H9 (cell line): ENCODE measurements at regions not wholly inside any gene's neighbourhood (a gene's known extent, or its start where the extent isn't known, plus 50 kb on each side); places are given as distances from the start of the nearest gene placed in this dataset.

Experiments used
- DNase-seq: peaks from one replicate; pipeline ENCODE4 v3.0.0-alpha.2; 2017
- H2AFZ ChIP-seq: one replicate; pipeline ENCODE4 v1.6.1; 2013; ENCODE audit warnings: mild to moderate bottlenecking, low read length, control low read depth, moderate library complexity
- H2AK5ac ChIP-seq: 2 replicates; pipeline ENCODE4 v1.6.1; 2013; ENCODE audit warnings: low read length, control low read depth, mixed read lengths; ENCODE audit not compliant: insufficient read length
- H2BK120ac ChIP-seq: one replicate; pipeline ENCODE4 v1.6.1; 2013; ENCODE audit warnings: low read depth, mild to moderate bottlenecking, low read length, control low read depth, inconsistent platforms; ENCODE audit not compliant: poor library complexity, severe bottlenecking
- H2BK12ac ChIP-seq: 2 replicates; pipeline ENCODE4 v1.6.1; 2013; ENCODE audit warnings: low read length, control low read depth, mixed read lengths, low read depth; ENCODE audit not compliant: insufficient read length
- H2BK15ac ChIP-seq: 2 replicates; pipeline ENCODE4 v1.6.1; 2013; ENCODE audit warnings: low read depth, low read length, control low read depth
- H2BK20ac ChIP-seq: one replicate; pipeline ENCODE4 v1.6.1; 2013; ENCODE audit warnings: low read depth, mild to moderate bottlenecking, low read length, control low read depth, inconsistent platforms; ENCODE audit not compliant: poor library complexity, severe bottlenecking
- H2BK5ac ChIP-seq: 2 replicates; pipeline ENCODE4 v1.6.1; 2013; ENCODE audit warnings: low read length, control low read depth, mixed read lengths; ENCODE audit not compliant: insufficient read length
- H3K14ac ChIP-seq: 2 replicates; pipeline ENCODE4 v1.6.1; 2013; ENCODE audit warnings: low read length, control low read depth; ENCODE audit not compliant: insufficient read depth
- H3K18ac ChIP-seq: 2 replicates; pipeline ENCODE4 v1.6.1; 2013; ENCODE audit warnings: low read depth, mild to moderate bottlenecking, mixed read lengths, low read length, control low read depth; ENCODE audit not compliant: insufficient read length
- H3K23ac ChIP-seq: 2 replicates; pipeline ENCODE4 v1.6.1; 2013; ENCODE audit warnings: low read length, control low read depth, mixed read lengths, low read depth; ENCODE audit not compliant: insufficient read length
- H3K23me2 ChIP-seq: 2 replicates; pipeline ENCODE4 v1.6.1; 2013; ENCODE audit warnings: low read depth, mild to moderate bottlenecking, mixed read lengths, low read length, control low read depth; ENCODE audit not compliant: insufficient read length, poor library complexity, severe bottlenecking
- H3K27ac ChIP-seq: 2 replicates; pipeline ENCODE4 v1.5.1; 2013; ENCODE audit warnings: low read length, control low read depth, mixed read lengths, low read depth; ENCODE audit not compliant: insufficient read length
- H3K27me3 ChIP-seq: 2 replicates; pipeline ENCODE4 v1.6.1; 2013; ENCODE audit warnings: low read length, control low read depth, inconsistent platforms; ENCODE audit not compliant: insufficient read depth
- H3K4ac ChIP-seq: 2 replicates; pipeline ENCODE4 v1.6.1; 2013; ENCODE audit warnings: low read depth, mild to moderate bottlenecking, control low read depth, inconsistent platforms, low read length, moderate library complexity
- H3K4me1 ChIP-seq: 2 replicates; pipeline ENCODE4 v1.6.1; 2013; ENCODE audit warnings: low read length, control low read depth, inconsistent platforms; ENCODE audit not compliant: insufficient read depth
- H3K4me2 ChIP-seq: 2 replicates; pipeline ENCODE4 v1.6.1; 2013; ENCODE audit warnings: low read length, control low read depth, mixed read lengths; ENCODE audit not compliant: insufficient read length, insufficient read depth
- H3K56ac ChIP-seq: 2 replicates; pipeline ENCODE4 v1.6.1; 2013; ENCODE audit warnings: low read depth, mild to moderate bottlenecking, mixed read lengths, low read length, control low read depth; ENCODE audit not compliant: insufficient read length
- H3K79me1 ChIP-seq: 2 replicates; pipeline ENCODE4 v1.6.1; 2013; ENCODE audit warnings: low read depth, mild to moderate bottlenecking, moderate library complexity, low read length, control low read depth, inconsistent platforms; ENCODE audit not compliant: insufficient read depth, poor library complexity, severe bottlenecking
- H3K79me2 ChIP-seq: 2 replicates; pipeline ENCODE4 v1.6.1; 2013; ENCODE audit warnings: low read length, control low read depth, inconsistent platforms; ENCODE audit not compliant: insufficient read depth
- H3K9ac ChIP-seq: 2 replicates; pipeline ENCODE4 v1.6.1; 2013; ENCODE audit warnings: low read length, control low read depth, mixed read lengths; ENCODE audit not compliant: insufficient read length; ENCODE audit errors: extremely low read depth
- H3K9me3 ChIP-seq: one replicate; pipeline ENCODE4 v1.6.1; 2013; ENCODE audit warnings: low read depth, low read length, inconsistent platforms; ENCODE audit not compliant: control insufficient read depth
- H3T11ph ChIP-seq: one replicate; pipeline ENCODE4 v1.6.1; 2013; ENCODE audit warnings: mild to moderate bottlenecking, low read length, control low read depth, inconsistent platforms
- H4K20me1 ChIP-seq: one replicate; pipeline ENCODE4 v1.6.1; 2013; ENCODE audit not compliant: control insufficient read depth, insufficient read length, insufficient read depth
- H4K5ac ChIP-seq: 2 replicates; pipeline ENCODE4 v1.6.1; 2013; ENCODE audit warnings: low read depth, mild to moderate bottlenecking, mixed read lengths, low read length, control low read depth; ENCODE audit not compliant: insufficient read length
- H4K8ac ChIP-seq: replicated peaks from 2 replicates; pipeline ENCODE4 v1.6.1; 2013; ENCODE audit warnings: low read length, control low read depth, mixed read lengths, low read depth; ENCODE audit not compliant: insufficient read length
- H4K91ac ChIP-seq: 2 replicates; pipeline ENCODE4 v1.6.1; 2013; ENCODE audit warnings: low read depth, mild to moderate bottlenecking, moderate library complexity, mixed read lengths, low read length, control low read depth; ENCODE audit not compliant: insufficient read length
- H3K27ac Mint-ChIP-seq, 3 experiments: 2 replicates in 2 of 3; 3 replicates in 1 of 3; pipeline ENCODE4 v1.8.0; 2020 to 2021; ENCODE audit warnings: mixed read lengths in 3 of 3, mild to moderate bottlenecking in 1 of 3, moderate library complexity in 1 of 3
- H3K27me3 Mint-ChIP-seq: 2 replicates; pipeline ENCODE4 v1.8.0; 2021; ENCODE audit warnings: low read depth, mild to moderate bottlenecking, moderate library complexity, mixed read lengths
- H3K36me3 Mint-ChIP-seq, 3 experiments: 2 replicates in 2 of 3; 3 replicates in 1 of 3; pipeline ENCODE4 v1.8.0; 2020 to 2021; ENCODE audit warnings: low read depth in 3 of 3, mixed read lengths in 3 of 3; ENCODE audit not compliant: insufficient read depth in 1 of 3
- H3K4me1 Mint-ChIP-seq, 2 experiments: 2 replicates each; pipeline ENCODE4 v1.8.0; 2020; ENCODE audit warnings: mixed read lengths in 2 of 2
- H3K4me3 Mint-ChIP-seq, 2 experiments: 2 replicates in 1 of 2; 3 replicates in 1 of 2; pipeline ENCODE4 v1.8.0; 2020 to 2021; ENCODE audit warnings: mild to moderate bottlenecking in 2 of 2, mixed read lengths in 2 of 2, moderate library complexity in 1 of 2
- H3K9me3 Mint-ChIP-seq, 2 experiments: 2 replicates in 1 of 2; 3 replicates in 1 of 2; pipeline ENCODE4 v1.8.0; 2020; ENCODE audit warnings: mild to moderate bottlenecking in 2 of 2, mixed read lengths in 2 of 2, moderate library complexity in 1 of 2
- WGBS: extraction: QIAGEN DNeasy Blood & Tissue Kit; methylation state at CpG from one replicate; pipeline ENCODE4 v1.1.7; 2013; ENCODE audit warnings: missing lambda C conversion rate, low lambda C conversion rate, mixed read lengths; ENCODE audit not compliant: insufficient read length; ENCODE audit errors: extremely low coverage; 5-methylcytosine and 5-hydroxymethylcytosine counted together
- TF ChIP-seq, protein P1 (sequence below): fragments of 200-600 bp; sonication (generic); conservative IDR thresholded peaks from 3 replicates; pipeline ENCODE4 v1.8.0; 2021; ENCODE audit warnings: antibody characterized with exemption, mild to moderate bottlenecking

DNA sequence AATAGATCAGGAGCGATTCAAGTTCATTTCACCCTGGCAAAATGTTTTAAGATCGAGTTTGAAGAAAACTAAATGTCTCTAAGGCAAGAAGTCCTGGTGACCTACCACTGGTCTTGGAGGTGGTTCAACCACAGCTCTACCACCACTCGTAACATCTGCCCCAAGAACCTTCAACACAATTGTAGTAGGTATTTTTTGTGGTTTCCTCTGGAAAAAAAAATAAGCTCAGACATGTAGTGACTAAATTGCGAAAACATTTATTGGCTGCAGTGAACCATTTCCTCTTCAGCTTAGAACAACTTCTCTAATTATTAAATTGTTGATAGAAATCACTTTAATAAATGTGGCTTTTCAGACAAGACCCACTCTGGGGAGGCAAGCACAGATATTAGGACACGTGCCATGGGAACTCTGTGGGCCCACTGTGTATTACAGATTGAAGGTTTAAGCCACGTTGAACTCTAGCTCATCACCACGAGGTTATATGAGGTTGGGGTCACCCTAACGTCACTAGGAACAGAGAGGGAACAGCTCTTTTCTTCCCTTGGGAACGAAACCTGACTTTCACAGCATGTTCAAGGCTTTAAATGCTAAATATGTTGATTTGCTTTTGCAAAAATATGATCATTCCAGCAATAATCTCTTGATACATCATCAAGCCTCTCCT lies 142.9 kb downstream of the HSD17B3 start:
- H2AK5ac ChIP-seq: no peak overlapping the region
- H3K56ac ChIP-seq: no peak overlapping the region
- Mint-ChIP-seq H3K4me3 (no peak overlapping the region), H3K36me3 (no peaks in the 10 kb centered on the region; a peak in 1 of 7 replicates), H3K27ac (no peak overlapping the region), H3K9me3 (no peaks in the 10 kb centered on the region; a peak in 2 of 5 replicates), H3K4me1 (peaks cover 7 to 12% of the 10 kb centered on the region in 2 experiments), H3K27me3 (peaks cover 10% of the 10 kb centered on the region)
- H3K9ac ChIP-seq: no peak overlapping the region
- no peaks in the 10 kb centered on the region for H3K4me1 ChIP-seq
- no peak overlapping the region for H2BK12ac ChIP-seq
- H3K23me2 ChIP-seq: no peaks in the 10 kb centered on the region
- no peak overlapping the region for H2BK20ac ChIP-seq
- no peak overlapping the region for H3K4me2 ChIP-seq
- no peak overlapping the region for H2BK15ac ChIP-seq
- H4K8ac ChIP-seq: no peak overlapping the region
- no peak overlapping the region for H3K27ac ChIP-seq
- H3K27me3 ChIP-seq: no peaks in the 10 kb centered on the region
- no peak overlapping the region for H2BK120ac ChIP-seq
- DNase-seq: no peak
- no peak overlapping the region for H3K23ac ChIP-seq
- no peak overlapping the region for H4K91ac ChIP-seq
- H3T11ph ChIP-seq: no peak overlapping the region
- no peaks in the 10 kb centered on the region for H3K79me2 ChIP-seq
- no peak overlapping the region for H4K5ac ChIP-seq
- H2BK5ac ChIP-seq: no peak overlapping the region
- no peaks in the 10 kb centered on the region for H4K20me1 ChIP-seq
- H3K9me3 ChIP-seq: no peaks in the 10 kb centered on the region
- H3K4ac ChIP-seq: no peak overlapping the region
- H3K18ac ChIP-seq: no peak overlapping the region
- no peak overlapping the region for H2AFZ ChIP-seq
- TF ChIP-seq, protein P1, sequence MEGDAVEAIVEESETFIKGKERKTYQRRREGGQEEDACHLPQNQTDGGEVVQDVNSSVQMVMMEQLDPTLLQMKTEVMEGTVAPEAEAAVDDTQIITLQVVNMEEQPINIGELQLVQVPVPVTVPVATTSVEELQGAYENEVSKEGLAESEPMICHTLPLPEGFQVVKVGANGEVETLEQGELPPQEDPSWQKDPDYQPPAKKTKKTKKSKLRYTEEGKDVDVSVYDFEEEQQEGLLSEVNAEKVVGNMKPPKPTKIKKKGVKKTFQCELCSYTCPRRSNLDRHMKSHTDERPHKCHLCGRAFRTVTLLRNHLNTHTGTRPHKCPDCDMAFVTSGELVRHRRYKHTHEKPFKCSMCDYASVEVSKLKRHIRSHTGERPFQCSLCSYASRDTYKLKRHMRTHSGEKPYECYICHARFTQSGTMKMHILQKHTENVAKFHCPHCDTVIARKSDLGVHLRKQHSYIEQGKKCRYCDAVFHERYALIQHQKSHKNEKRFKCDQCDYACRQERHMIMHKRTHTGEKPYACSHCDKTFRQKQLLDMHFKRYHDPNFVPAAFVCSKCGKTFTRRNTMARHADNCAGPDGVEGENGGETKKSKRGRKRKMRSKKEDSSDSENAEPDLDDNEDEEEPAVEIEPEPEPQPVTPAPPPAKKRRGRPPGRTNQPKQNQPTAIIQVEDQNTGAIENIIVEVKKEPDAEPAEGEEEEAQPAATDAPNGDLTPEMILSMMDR: no peak
- WGBS: no CpG with 5 or more reads among the region's 9 CpGs
- H3K79me1 ChIP-seq: no peaks in the 10 kb centered on the region
- no peak overlapping the region for H3K14ac ChIP-seq
